ENCODE measurements at regions not wholly inside any gene's neighbourhood (a gene's known extent, or its start where the extent isn't known, plus 50 kb on each side); places are given as distances from the start of the nearest gene placed in this dataset.
"Not testable (repeated sequence)": the region's sequence is repeated elsewhere in the genome, so short reads cannot be mapped to it uniquely, and the experiment has no call there.

- DNase-seq = no peak
Observed at GRCh38 chr5:54807421-54807820, 178.0 kb downstream of the ESM1 start.

- no peak for DNase-seq
Observed at GRCh38 chr5:54804521-54804920, 180.9 kb downstream of the ESM1 start.

- DNase-seq = no peak
Observed at GRCh38 chr5:54804086-54804485, 181.3 kb downstream of the ESM1 start.

GRCh38 chr5:54803471-54804011, 181.9 kb downstream of the ESM1 start:
- no peak for DNase-seq

- no peak for DNase-seq
Observed at GRCh38 chr5:54799645-54800044, 185.7 kb downstream of the ESM1 start.

GRCh38 chr5:54795777-54796176, 189.6 kb downstream of the ESM1 start:
- no peak for DNase-seq

GRCh38 chr5:54795284-54795683, 190.1 kb downstream of the ESM1 start:
- DNase-seq = no peak

- no peak for DNase-seq
Observed at GRCh38 chr5:54794135-54794975, 191.0 kb downstream of the ESM1 start.

GRCh38 chr5:54793468-54794134, 191.8 kb downstream of the ESM1 start:
- DNase-seq = no peak

GRCh38 chr5:54792611-54793404, 192.6 kb downstream of the ESM1 start:
- no peak for DNase-seq

GRCh38 chr5:54787910-54788309, 197.5 kb downstream of the ESM1 start:
- not testable (repeated sequence) for DNase-seq

GRCh38 chr5:54785729-54786591, 199.4 kb downstream of the ESM1 start:
- no peak for DNase-seq

GRCh38 chr5:54778783-54779182, 206.6 kb downstream of the ESM1 start:
- DNase-seq = no peak

- DNase-seq = no peak
Observed at GRCh38 chr5:54775645-54776044, 209.7 kb downstream of the ESM1 start.

GRCh38 chr5:54774281-54775170, 210.9 kb downstream of the ESM1 start:
- DNase-seq = no peak

GRCh38 chr5:54772684-54773083, 212.7 kb downstream of the ESM1 start:
- DNase-seq = no peak

GRCh38 chr5:54772231-54772630, 213.2 kb downstream of the ESM1 start:
- no peak for DNase-seq

GRCh38 chr5:54769746-54770145, 215.6 kb downstream of the ESM1 start:
- DNase-seq = no peak

GRCh38 chr5:54769072-54769471, 216.3 kb downstream of the ESM1 start:
- no peak for DNase-seq

- no peak for DNase-seq
Observed at GRCh38 chr5:54766748-54767147, 218.6 kb downstream of the ESM1 start.

Data from CD4-positive, alpha-beta T cell treated with Interleukin-6 for 4 hours (primary cell).